Fibroblast of gingiva (primary cell): ENCODE measurements at regions not wholly inside any gene's neighbourhood (a gene's known extent, or its start where the extent isn't known, plus 50 kb on each side); places are given as distances from the start of the nearest gene placed in this dataset.
"Not testable (repeated sequence)": the region's sequence is repeated elsewhere in the genome, so short reads cannot be mapped to it uniquely, and the experiment has no call there.

ENCODE experiments used
- DNase-seq: peaks from one replicate; pipeline ENCODE4 v3.0.0-alpha.2; 2011; ENCODE audit warnings: low read depth

DNA sequence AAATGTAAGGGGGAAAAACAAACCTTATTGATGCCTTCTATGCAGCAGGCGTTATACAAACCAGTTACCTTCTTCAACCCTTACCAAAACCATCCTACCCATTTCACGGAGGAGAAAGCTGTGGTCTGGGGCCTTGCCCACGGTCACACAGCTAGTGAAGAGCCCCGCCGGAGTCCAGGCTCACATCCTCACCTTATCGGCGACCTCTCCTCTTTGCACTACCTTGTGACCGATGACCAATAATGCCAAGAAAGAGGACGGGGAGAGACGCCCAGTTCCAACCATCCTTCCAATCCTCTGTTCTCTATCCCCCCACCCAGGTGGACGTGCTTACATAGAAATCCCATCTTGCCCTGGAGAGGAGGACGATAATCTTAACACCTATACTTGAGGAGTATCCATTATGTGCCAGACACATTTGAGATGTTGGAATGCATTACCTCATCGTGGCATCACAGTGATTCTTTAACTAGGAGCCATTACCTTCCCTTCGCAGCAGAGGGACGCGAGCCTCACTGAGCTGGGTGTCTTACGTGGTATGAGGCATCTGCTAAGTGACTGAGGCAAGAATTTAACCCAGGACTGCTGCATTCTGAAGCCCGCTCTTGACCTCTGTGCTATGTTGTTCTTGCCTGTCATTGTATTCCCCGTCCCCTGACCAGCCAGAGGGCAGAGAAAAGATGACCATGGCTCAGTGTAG, 253.7 kb upstream of the B3GAT1 start:
- no peak for DNase-seq

DNA sequence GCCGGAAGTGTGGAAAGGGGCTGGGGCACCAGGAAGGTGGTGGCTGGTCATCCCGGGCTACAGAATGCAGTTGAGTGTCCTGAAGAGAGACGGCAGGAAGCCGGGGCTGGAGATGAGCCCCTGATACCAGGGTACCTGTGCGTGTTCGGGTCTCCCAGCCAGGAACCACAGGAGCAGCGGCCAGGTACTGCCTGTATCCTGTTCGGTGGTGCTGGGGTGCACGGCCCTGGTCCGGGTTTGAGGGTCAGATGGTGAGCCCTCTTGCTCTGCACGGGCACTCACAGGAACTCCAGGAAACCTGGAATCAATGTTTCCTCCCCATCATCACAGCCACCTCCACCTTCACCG, 253.1 kb upstream of the B3GAT1 start:
- no peak for DNase-seq

DNA sequence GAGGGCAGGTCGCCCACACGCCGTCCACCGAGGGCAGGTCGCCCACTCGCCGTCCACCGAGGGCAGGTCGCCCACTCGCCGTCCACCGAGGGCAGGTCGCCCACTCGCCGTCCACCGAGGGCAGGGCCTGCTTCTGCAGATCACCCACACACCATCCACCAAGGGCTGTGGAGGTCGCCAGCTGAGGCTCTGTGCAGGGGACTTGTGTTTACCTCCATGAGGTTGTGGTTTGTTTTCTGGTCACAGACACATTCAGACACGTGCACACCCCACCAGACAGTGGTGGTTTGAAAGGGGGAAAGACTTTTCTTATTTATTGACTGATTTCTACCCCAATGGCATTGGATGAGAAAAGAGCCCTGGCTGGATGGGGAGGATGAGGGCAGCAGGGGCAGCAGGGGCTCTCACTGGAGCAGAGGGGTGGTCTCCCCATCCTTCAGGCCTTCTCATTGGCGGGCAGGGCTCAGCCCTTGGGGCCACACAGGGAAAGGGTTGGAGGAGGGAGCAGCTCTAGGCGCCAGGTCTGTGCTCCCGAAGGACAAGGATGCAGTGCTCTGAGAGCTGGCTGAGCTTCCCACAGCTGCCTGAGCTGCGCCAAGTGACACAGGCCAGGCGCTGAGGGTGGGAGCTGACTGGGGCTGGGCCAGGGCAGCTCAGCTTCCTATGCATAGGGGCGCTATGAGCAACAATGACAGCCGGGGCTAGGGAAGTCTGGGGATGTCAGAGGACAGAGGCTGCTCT, 252.6 kb upstream of the B3GAT1 start:
- DNase-seq, result no peak

DNA sequence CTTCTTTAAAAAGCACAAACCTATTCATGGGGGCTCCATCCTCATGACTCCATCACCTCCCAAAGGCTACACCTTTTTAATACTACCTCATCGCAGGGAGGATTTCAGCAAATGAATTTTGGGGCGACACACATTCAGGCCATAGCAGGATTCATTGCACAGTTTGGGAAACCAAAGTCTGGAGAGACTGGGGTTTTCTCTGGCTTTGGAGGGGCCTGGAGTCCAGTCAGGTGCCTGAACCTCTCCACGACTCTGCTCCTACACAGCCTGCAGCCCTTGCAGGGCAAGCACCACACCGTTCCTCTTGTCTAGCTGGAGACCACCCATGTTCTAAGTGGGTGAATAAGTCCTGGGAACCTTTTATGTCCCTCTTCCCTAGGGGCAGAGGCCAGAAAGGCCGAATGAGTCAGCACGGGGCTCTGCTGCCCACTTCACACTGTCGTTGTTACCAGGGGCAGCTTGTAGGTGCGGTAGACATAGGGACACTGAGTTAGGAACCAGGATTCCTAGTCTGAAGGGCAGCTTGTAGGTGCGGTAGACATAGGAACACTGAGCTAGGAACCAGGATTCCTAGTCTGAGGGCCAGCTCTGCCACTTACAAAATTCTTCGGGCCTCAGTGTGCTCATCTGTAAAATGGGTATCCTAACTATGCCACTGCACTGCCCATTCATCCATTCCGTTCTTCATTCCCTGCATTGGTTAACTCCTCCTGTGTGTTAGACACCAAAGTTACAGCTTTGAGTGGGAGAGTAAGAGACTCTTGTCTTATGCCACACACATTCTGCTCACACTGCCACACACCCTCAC, 251.7 kb upstream of the B3GAT1 start:
- DNase-seq, result no peak

DNA sequence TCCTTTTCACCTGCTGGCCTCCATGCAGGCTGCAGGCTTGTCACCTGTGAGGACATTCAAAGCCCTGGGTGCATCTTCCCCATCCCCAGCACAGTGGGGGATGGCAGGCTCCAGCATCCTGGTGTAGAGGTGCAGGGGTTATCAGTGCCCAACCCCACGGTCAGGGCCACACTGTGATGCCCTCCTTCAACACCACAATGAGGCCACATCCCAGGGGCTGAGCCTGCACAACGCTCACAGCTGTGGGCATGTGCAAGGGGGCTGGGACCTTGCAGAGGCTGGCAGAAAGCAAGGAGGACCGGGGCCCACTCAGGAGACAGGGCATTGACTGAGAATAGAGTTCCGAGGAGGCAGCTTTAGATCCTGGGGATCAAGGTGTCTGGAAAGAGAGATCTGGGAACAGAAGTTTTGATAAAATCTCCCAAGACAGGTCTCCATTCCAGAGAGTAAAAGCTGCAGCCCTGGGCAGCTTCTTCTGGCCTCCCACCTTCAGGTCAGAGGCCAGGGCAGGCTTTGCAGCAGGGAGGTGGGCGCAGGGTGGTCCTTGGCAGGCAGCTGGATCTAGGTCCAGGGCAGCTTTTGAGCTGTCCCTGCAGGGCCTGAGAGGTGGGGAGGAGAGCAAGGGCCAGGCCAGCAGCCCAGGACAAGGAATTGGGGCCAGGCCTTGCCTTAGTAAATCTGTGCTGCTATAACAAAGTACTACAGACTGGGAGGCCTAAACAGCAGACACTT, 250.8 kb upstream of the B3GAT1 start:
- DNase-seq, result no peak

DNA sequence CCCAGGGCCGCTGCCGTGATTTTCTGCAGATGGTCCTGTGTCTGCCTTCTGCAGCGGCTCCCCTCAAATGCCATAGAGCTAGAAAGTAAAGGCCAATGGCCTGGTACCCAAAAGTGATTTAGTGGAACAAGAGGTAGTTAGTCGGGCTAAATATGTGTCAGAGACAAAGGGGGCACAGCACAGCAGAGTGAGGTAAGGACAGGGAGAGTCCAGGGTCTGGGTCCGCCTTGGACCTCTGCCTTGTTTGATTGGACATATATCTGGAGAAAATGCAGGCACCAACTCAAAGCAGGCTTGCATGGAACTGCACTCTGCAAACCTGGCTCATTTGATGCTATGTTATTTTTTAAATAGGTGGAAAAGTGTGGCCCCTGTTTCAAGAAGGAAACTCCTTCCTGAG, 249.6 kb upstream of the B3GAT1 start:
- DNase-seq, result no peak

DNA sequence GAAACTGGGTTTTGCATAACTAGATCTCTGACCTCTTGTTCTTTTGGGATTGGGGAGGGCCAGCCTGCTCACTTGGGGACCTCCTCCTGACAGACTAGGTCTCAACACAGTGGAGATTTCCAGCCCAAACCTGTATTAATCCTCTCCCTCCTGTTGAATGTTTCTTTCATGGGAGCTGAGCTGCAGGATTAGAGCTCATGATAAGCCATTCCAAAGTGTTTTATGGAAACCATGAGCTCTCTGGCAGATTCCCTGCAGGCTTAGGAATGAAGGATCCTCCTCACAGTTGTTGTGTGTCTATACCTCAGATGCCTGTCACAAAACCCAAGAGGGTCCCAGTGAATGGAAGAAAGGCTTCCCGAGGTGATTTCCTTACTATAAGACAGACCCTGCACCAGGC, 248.4 kb upstream of the B3GAT1 start:
- DNase-seq, result no peak

DNA sequence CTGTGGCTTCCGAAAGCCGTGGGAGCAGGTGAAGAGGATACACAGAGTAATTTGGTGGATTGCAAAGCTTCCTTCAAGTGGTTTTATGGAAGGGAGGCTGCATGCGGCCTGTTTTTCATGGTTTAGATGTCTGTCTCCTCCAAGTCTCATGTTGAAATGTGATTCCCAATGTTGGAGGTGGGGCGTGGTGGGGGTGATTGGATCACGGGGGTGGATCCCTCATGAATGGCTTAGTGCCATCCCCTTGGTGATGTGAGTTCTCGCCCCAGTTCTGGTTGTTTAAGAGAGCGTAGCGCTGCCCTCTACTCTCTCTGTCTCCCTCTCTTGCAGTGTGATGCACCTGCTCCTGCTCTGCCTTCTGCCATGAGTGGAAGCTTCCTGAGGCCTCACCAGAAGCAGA, 247.8 kb upstream of the B3GAT1 start:
- no peak for DNase-seq

DNA sequence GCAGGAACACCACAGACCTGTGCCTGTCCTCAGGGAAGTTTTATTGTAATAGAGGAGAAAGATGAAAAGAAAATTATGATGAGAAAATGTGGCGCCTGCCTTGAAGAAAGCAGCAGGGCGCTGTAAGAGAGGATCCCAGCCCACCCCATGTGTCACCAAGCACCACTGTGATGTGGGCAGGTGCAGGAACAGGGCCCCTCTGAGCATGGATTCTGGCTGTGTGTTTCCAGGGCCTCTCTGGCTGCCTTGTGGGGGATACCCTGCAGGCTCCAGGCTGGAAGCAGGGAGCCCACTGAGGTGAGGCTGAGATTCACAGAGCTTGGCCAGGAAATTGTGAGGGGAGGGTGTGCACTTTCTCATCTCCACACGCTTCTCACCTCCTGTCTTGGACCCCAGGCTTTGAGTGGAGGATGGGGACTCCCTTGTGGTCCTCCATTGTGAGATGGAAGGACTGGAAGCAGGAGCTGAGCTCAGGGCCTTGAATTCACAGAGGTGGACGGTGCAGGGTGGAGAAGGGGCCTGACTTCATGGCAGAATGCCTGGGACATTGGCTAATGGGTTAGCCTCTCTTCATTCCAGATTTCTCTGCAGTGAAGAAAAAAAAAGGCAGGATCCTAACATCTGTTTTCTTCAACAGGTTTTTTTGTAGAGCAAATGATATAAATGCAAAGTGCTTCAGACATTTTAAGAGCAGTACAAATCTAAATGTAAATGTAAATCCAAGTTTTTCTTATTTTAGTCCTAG, 246.6 kb upstream of the B3GAT1 start:
- DNase-seq, result no peak

DNA sequence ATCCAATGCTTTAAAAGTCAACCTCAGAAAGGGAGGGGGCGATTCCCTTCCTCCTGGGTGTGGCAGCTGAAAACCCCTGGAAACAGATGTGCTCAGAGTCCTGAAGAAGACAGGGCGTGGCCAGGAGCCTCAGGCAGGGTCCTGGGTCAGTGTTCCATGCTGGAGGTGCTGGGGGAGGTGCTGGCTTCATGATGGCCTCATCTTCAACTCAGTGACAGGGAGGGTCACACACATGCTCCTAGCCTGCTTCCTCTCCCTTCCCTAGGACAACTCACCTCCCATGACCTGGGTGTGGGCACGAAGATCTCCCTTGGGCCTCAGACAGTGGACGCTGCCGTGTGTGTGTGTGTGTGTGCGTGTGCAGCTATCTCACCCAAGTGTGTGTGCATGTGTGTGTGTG, 245.6 kb upstream of the B3GAT1 start:
- DNase-seq, result no peak

DNA sequence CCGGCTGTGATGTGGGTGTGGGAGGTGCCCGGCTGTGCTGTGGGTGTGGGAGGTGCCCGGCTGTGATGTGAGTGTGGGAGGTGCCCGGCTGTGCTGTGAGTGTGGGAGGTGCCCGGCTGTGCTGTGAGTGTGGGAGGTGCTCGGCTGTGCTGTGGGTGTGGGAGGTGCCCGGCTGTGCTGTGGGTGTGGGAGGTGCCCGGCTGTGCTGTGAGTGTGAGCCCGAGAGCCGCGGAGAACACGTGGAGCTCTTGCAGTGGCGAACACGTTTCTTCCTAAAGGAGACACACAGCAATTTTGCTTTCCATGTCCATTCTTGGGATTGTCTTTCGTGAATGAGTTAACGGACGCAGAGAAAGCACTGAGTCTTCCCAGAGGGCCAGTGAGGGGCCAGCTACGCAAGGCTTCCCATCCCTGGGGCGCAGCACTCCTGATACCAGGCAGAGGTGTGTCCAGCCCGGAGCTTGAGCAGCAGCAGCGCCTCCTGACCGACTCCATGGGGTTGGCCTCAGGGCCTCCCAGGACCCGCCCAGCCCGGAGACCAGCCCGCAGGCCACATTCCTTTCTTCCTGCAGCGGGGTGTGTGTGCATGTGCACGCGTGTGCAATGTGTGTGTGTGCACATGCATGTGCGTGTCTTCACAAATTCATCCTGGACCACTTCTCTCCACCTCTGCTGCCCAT, 245.0 kb upstream of the B3GAT1 start:
- DNase-seq, result no peak

DNA sequence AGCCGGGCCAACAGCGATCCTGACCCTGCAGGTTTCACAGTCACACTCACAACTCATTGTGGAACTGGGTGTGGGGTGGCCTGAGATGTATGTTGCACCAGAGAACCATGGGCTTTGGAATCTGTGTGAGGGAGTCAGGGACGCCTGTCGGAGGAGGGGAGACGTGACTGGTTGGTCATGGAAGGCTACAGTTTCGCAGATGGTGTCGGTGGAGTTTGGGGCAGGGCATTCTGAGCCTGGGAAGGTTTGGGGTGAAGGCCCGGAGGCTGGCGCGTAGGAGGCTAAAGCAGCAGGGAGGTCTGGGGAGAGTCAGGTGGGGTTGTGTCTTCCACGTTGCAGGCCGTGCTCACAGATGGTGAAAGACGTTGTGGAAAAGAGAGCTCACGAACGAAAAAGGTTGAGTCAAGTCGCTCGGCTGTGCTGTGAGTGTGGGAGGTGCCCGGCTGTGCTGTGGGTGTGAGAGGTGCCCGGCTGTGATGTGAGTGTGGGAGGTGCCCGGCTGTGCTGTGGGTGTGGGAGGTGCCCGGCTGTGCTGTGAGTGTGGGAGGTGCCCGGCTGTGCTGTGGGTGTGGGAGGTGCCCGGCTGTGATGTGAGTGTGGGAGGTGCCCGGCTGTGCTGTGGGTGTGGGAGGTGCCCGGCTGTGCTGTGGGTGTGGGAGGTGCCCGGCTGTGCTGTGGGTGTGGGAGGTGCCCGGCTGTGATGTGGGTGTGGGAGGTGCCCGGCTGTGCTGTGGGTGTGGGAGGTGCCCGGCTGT, 244.2 kb upstream of the B3GAT1 start:
- DNase-seq, result not testable (repeated sequence)

DNA sequence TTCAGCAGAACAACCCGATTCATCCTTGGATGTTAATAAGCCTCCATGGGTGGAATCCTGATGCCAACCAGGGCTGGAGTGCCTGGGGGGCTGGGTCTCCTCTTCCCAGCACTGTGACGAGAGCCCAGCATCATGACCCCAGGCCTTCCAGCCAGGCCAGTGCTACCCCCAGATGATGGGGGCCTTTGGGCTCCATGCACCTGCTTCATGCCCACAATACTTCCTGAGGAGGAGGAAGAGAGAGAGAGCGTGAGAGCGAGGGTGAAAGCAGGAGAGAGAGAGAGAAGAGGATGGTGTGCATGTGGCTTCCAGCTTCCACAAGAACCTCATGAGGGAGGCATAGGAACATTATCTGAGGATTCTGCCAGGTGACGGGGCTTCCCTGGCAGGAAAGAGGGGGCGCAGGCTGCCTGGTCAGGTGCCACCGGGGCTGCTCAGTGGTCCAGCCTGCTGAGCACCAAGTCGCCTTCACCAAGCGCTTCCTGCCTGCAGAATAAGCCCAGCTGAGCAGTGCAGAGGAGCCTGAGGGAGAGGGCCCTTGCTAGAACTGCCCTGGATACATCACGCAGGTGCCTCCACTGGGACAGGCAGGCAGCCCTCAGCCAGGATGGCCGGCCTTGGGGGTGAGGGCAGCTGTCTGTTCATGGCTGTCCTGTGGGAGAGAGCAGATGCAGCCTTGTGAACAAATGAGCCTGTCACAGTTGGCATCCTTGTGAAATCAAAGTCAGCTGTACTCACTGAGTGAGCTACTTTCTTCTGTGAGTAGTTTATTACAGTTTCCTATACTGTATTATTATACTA, 243.3 kb upstream of the B3GAT1 start:
- DNase-seq, result no peak

DNA sequence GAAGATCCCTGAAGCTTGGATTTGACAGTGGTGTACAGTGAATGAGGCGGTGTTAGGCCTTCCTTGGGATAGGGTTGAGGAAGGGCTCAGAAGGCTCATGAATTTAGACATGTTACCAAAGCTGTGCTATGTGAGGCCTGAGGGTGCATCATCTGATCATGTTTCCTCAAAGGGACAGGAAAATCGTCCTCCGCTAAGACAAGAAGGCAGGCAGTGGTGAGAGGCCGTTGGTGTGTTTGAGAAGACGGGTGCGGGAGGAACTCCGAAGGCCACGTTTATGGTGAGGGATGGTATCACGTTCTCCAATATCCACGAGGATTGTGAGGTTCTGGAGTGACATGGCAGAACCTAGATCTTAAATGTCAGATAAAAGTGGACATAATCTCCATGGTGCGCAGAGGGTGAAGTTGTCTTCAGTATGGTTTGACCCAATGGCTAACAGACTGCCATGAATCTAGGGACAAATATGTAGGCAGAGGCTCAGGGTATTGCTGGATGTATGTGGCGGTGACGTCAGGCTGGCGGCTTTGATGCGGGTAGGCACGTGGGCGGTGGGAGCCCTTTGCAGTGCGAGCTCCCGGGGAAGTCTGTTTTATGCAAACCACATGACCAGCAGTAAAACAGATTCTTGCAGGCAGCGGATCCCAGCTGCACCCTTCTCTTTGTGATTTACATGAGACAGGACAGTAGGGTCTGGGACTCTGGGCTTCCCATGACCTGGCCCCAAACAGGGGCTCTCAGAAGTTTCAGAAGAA, 242.3 kb upstream of the B3GAT1 start:
- no peak for DNase-seq

DNA sequence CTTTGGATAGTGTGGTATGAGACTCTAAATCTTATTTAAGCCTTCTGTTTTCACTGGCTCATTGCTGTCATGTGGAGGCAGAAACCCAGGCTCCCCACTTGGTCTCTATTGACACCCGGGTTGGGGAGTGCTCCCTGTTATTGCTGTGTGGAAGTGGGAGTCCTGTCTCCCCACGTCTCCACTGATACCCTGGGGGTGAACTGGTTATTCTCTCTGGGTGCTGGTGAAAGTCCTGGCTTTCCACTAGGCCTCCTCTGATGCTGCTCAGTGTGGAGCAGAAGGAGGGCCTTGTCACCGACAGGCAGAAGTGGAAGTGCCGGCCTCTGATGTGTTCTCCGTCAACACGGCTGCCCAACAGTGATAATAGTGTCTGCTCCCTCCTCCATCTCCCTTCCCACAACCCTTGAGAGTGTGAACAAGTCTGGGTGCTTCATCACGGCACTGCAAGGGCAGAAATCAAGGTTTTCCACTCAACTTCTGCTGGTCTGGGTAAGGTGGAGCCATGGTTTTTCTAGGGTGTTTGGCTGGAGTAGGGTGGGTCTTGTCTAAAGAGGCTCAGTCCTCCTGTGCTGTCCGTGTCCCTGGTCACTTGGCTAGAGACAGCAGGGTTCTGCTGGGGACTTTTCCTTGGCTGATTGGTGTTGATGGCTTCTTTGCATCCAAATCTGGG, 240.7 kb upstream of the B3GAT1 start:
- no peak for DNase-seq

DNA sequence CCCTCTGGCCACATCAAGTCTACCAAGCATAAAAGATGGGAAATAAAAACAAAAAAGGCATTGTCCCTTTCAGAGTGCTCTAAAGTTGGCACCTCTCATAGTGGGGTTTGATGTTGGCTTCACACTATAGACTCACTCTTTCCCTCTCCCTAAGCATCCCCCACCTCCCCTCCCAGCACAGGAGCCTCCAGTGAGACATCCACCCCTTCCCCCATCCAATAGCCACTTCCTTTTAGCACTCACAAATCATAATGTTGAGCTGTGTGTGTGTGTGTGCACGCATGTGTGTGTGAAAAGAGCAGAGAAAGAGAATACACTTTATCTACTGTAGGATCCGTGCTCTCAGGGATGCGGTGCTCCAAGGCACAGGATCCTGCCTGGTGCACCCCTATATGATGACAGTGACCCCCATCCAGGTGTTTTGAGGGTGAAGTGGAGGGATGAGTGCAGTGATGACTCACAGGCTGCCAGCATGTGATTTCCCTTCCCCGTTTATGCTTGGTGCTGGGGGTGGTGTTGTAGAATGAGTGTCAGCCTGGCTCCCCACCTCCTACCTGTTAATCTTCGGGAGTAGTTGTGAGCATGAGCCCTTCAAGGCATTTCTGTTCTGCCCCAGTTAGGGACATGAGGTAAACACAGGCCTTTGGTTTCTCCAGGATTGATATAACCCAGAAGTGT, 235.2 kb upstream of the B3GAT1 start:
- no peak for DNase-seq

DNA sequence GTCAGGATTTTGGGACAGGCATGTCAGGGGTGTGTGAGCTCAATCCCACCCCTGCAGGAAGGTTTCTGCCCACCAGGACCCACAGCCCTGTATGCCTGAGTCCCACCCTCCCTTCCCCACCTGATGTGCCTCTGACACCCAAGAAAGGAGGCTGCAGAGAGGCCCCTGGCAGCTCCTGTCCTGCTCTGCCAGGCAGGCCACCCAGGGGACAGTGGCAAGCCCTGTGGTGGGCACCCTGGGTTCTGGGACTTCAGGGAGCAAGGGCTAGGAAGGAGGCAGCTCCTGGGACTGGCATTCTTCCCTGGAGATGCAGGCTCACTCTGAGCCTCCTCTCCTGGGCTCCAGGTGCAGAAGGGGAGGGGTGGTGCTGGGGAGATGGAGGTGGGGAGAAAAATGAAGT, 234.5 kb upstream of the B3GAT1 start:
- DNase-seq, result no peak

DNA sequence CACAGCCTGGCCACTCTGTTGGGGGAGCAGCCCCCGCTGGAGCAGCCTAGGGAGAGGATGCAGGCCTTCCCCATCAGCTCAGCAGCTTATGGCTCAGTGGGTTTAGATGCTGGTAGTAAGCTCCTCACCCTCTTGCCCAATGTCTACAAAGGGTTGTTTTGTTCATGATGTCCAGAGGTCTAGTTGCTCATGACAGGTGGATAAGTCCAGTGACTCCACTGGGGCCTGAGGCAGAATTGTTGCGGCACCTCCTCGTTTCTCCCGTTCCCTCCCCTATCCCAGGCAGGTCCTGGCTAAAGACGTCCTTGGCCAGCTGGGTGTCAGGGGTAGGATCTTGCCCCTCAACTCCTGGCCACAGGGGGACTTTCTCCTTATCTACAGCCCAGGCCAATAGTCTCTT, 233.5 kb upstream of the B3GAT1 start:
- no peak for DNase-seq
